GM23338 (cell line): ENCODE measurements at regions not wholly inside any gene's neighbourhood (a gene's known extent, or its start where the extent isn't known, plus 50 kb on each side); places are given as distances from the start of the nearest gene placed in this dataset.

ENCODE experiments used
- ATAC-seq: fragments of 200-7000 bp; cut with Tn5 transposase; 3 replicates; pipeline ENCODE4 v1.9.1; 2020
- DNase-seq: peaks from one replicate; pipeline ENCODE4 v3.0.0-alpha.2; 2015; ENCODE audit warnings: low spot score
- H2AFZ ChIP-seq: fragments of 200-600 bp; sonication (generic); 2 replicates; pipeline ENCODE4 v1.8.0; 2016; ENCODE audit warnings: antibody characterized with exemption, mild to moderate bottlenecking, moderate library complexity
- H3F3A ChIP-seq: fragments of 200-600 bp; sonication (generic); replicated peaks from 2 replicates; pipeline ENCODE4 v1.8.0; 2017; ENCODE audit warnings: antibody characterized with exemption, mixed run types, low read depth
- H3K27ac ChIP-seq: fragments of 200-600 bp; sonication (generic); 2 replicates; pipeline ENCODE4 v1.6.1; 2016; ENCODE audit warnings: low read depth
- H3K27me3 ChIP-seq: fragments of 200-600 bp; sonication (generic); 2 replicates; pipeline ENCODE4 v1.8.0; 2016; ENCODE audit warnings: mild to moderate bottlenecking, mixed run types, moderate library complexity; ENCODE audit not compliant: insufficient read depth
- H3K36me3 ChIP-seq: fragments of 200-600 bp; sonication (generic); 2 replicates; pipeline ENCODE4 v1.8.0; 2016; ENCODE audit warnings: mild to moderate bottlenecking; ENCODE audit not compliant: insufficient read depth
- H3K4me1 ChIP-seq: fragments of 200-600 bp; sonication (generic); 2 replicates; pipeline ENCODE4 v1.8.0; 2016; ENCODE audit warnings: mild to moderate bottlenecking, moderate library complexity; ENCODE audit not compliant: insufficient read depth
- H3K4me2 ChIP-seq: fragments of 200-600 bp; sonication (generic); 2 replicates; pipeline ENCODE4 v1.7.1; 2017; ENCODE audit warnings: mixed run types
- H3K4me3 ChIP-seq: fragments of 200-600 bp; sonication (generic); 2 replicates; pipeline ENCODE4 v1.6.1; 2016; ENCODE audit warnings: mixed run types
- H3K79me2 ChIP-seq: fragments of 200-600 bp; sonication (generic); replicated peaks from 2 replicates; pipeline ENCODE4 v1.8.0; 2017; ENCODE audit warnings: mild to moderate bottlenecking; ENCODE audit not compliant: insufficient read depth
- H3K9me2 ChIP-seq: fragments of 200-600 bp; sonication (generic); 2 replicates; pipeline ENCODE4 v1.8.0; 2017; ENCODE audit not compliant: insufficient read depth
- H4K20me1 ChIP-seq: fragments of 200-600 bp; sonication (generic); replicated peaks from 2 replicates; pipeline ENCODE4 v1.8.0; 2017; ENCODE audit warnings: mild to moderate bottlenecking; ENCODE audit not compliant: insufficient read depth
- H3K27ac Mint-ChIP-seq: 2 replicates; pipeline ENCODE4 v1.8.0; 2020; ENCODE audit warnings: inconsistent platforms, mild to moderate bottlenecking, moderate library complexity, mixed read lengths
- H3K27me3 Mint-ChIP-seq: 3 replicates; pipeline ENCODE4 v1.8.0; 2022; ENCODE audit warnings: low read depth, mild to moderate bottlenecking, moderate library complexity, mixed read lengths, inconsistent platforms; ENCODE audit not compliant: insufficient read depth, poor library complexity
- H3K36me3 Mint-ChIP-seq: 3 replicates; pipeline ENCODE4 v1.8.0; 2021; ENCODE audit warnings: low read depth, mild to moderate bottlenecking, inconsistent platforms, moderate library complexity, mixed read lengths
- H3K4me1 Mint-ChIP-seq: 3 replicates; pipeline ENCODE4 v1.8.0; 2020; ENCODE audit warnings: mild to moderate bottlenecking, inconsistent platforms, mixed read lengths
- H3K4me3 Mint-ChIP-seq: 3 replicates; pipeline ENCODE4 v1.8.0; 2021; ENCODE audit warnings: moderate library complexity, mild to moderate bottlenecking, inconsistent platforms, mixed read lengths
- H3K9me3 Mint-ChIP-seq: 3 replicates; pipeline ENCODE4 v1.8.0; 2020; ENCODE audit warnings: moderate library complexity, mild to moderate bottlenecking, inconsistent platforms, mixed read lengths
- CREB1 ChIP-seq: fragments of 250-450 bp; sonication (Bioruptor Pico); IDR thresholded peaks from 2 replicates; pipeline ENCODE4 v1.5.0; 2020; ENCODE audit warnings: low read depth, mild to moderate bottlenecking, moderate library complexity
- EZH2 ChIP-seq: fragments of 200-600 bp; sonication (generic); IDR thresholded peaks from one replicate; pipeline ENCODE4 v1.8.0; 2017; ENCODE audit warnings: antibody characterized with exemption, mild to moderate bottlenecking, low read depth; ENCODE audit not compliant: unreplicated experiment
- EZH2phosphoT487 ChIP-seq: fragments of 200-600 bp; sonication (generic); IDR thresholded peaks from one replicate; pipeline ENCODE4 v1.8.1; 2018; ENCODE audit warnings: antibody characterized with exemption; ENCODE audit not compliant: unreplicated experiment
- JUNB ChIP-seq: IDR thresholded peaks from one replicate; pipeline ENCODE4 v1.6.1; 2016; ENCODE audit warnings: antibody characterized with exemption; ENCODE audit not compliant: unreplicated experiment
- NANOG ChIP-seq: IDR thresholded peaks from 2 replicates; pipeline ENCODE4 v1.6.1; 2016; ENCODE audit warnings: antibody characterized with exemption, borderline replicate concordance
- POLR2AphosphoS5 ChIP-seq: IDR thresholded peaks from 2 replicates; pipeline ENCODE4 v1.6.1; 2016; ENCODE audit warnings: antibody characterized with exemption, low read depth
- STAT1 ChIP-seq: IDR thresholded peaks from one replicate; pipeline ENCODE4 v1.6.1; 2016; ENCODE audit warnings: antibody characterized with exemption; ENCODE audit not compliant: unreplicated experiment
- ZNF114 ChIP-seq: fragments of 250-450 bp; sonication (Bioruptor Pico); IDR thresholded peaks from 2 replicates; pipeline ENCODE4 v1.5.0; 2020; ENCODE audit warnings: mild to moderate bottlenecking, moderate library complexity
- ZNF331 ChIP-seq: fragments of 250-450 bp; sonication (Bioruptor Pico); IDR thresholded peaks from 2 replicates; pipeline ENCODE4 v1.5.0; 2020; ENCODE audit warnings: low read depth, mild to moderate bottlenecking, moderate library complexity
- TF ChIP-seq, protein P1 (sequence below): IDR thresholded peaks from one replicate; pipeline ENCODE4 v1.6.1; 2018; ENCODE audit warnings: antibody characterized with exemption; ENCODE audit not compliant: unreplicated experiment
- TF ChIP-seq, protein P2 (sequence below): fragments of 250-450 bp; sonication (Bioruptor Pico); IDR thresholded peaks from 2 replicates; pipeline ENCODE4 v1.5.0; 2020; ENCODE audit warnings: mild to moderate bottlenecking, moderate library complexity

DNA sequence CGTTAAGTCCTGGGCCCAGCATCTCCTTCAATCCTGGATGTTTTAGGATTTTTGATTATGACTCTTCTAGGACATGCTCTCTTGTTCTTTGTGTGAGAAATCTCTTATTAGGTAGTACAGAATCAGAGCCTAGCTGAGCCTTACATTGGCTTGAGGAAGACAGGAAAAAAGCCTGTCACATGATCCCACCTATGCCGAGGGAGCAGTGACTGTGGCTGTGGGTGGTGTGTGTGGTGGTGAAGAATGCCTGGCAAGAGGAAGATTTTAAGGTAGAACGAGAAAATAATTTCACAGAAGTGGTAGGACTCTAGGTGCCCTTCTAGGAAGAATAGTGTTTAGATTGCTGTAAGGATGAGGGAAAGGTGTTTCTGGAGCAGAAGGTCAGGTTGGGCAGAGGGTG, 449.5 kb upstream of the PROX1 start:
- Histone ChIP-seq H3K36me3 (no peaks in the 10 kb centered on the region), H3F3A (no peaks in the 10 kb centered on the region), H3K27ac (no peak overlapping the region), H2AFZ (no peak overlapping the region), H3K9me2 (0 out of 2 replicates have a peak, but pooled peaks cover 3% of the 10 kb centered on the region), H3K4me1 (no peaks in the 10 kb centered on the region), H3K79me2 (no peaks in the 10 kb centered on the region), H3K27me3 (no peaks in the 10 kb centered on the region), H3K4me2 (no peak overlapping the region), H3K4me3 (no peak overlapping the region), H4K20me1 (no peaks in the 10 kb centered on the region)
- Mint-ChIP-seq H3K9me3 (no peaks in the 10 kb centered on the region), H3K27ac (no peak overlapping the region), H3K36me3 (no peaks in the 10 kb centered on the region), H3K27me3 (no peaks in the 10 kb centered on the region), H3K4me3 (no peak overlapping the region), H3K4me1 (no peaks in the 10 kb centered on the region)
- DNase-seq (no peak), ATAC-seq (no peak)
- TF ChIP-seq ZNF331 (CRISPR knock-in tag): no peak
- TF ChIP-seq POLR2AphosphoS5: no peak
- no peak for TF ChIP-seq STAT1
- no peak for TF ChIP-seq CREB1 (CRISPR knock-in tag)
- TF ChIP-seq, protein P1, sequence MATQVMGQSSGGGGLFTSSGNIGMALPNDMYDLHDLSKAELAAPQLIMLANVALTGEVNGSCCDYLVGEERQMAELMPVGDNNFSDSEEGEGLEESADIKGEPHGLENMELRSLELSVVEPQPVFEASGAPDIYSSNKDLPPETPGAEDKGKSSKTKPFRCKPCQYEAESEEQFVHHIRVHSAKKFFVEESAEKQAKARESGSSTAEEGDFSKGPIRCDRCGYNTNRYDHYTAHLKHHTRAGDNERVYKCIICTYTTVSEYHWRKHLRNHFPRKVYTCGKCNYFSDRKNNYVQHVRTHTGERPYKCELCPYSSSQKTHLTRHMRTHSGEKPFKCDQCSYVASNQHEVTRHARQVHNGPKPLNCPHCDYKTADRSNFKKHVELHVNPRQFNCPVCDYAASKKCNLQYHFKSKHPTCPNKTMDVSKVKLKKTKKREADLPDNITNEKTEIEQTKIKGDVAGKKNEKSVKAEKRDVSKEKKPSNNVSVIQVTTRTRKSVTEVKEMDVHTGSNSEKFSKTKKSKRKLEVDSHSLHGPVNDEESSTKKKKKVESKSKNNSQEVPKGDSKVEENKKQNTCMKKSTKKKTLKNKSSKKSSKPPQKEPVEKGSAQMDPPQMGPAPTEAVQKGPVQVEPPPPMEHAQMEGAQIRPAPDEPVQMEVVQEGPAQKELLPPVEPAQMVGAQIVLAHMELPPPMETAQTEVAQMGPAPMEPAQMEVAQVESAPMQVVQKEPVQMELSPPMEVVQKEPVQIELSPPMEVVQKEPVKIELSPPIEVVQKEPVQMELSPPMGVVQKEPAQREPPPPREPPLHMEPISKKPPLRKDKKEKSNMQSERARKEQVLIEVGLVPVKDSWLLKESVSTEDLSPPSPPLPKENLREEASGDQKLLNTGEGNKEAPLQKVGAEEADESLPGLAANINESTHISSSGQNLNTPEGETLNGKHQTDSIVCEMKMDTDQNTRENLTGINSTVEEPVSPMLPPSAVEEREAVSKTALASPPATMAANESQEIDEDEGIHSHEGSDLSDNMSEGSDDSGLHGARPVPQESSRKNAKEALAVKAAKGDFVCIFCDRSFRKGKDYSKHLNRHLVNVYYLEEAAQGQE: no peak

DNA sequence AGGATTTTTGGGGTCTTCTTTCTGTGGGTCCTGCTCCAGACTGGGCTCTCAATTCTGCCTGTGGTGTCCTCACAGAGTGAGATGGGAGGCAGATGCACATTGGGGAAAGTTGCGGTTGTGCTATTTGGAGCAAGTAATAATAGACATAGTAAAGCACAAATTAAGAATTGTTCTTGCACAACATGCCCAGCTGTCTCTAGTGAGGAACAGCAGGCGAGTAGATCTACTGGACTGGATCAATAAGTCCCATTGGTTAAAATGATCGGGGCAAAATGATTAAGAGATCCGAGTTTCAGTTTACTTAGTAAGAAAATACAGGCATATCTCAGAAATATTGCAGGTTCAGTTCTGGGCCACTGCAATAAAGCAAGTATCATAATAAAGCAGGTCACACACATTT, 448.3 kb upstream of the PROX1 start:
- H3K9me3 Mint-ChIP-seq: no peaks in the 10 kb centered on the region
- no peak for ATAC-seq
- no peaks in the 10 kb centered on the region for H3K36me3 Mint-ChIP-seq
- DNase-seq: no peak
- no peaks in the 10 kb centered on the region; the same call in 2 of the 3 replicates for H3K4me1 Mint-ChIP-seq
- Histone ChIP-seq H3K79me2 (no peaks in the 10 kb centered on the region), H3K36me3 (no peaks in the 10 kb centered on the region), H3K4me1 (no peaks in the 10 kb centered on the region), H3K4me2 (no peak overlapping the region), H4K20me1 (no peaks in the 10 kb centered on the region), H3K4me3 (no peak overlapping the region), H3K27ac (no peak overlapping the region), H3F3A (no peaks in the 10 kb centered on the region), H3K9me2 (0 out of 2 replicates have a peak, but pooled peaks cover 3% of the 10 kb centered on the region), H3K27me3 (no peaks in the 10 kb centered on the region), H2AFZ (no peak overlapping the region)
- H3K4me3 Mint-ChIP-seq: no peak overlapping the region
- no peaks in the 10 kb centered on the region for H3K27me3 Mint-ChIP-seq
- no peak overlapping the region for H3K27ac Mint-ChIP-seq
- TF ChIP-seq EZH2: no peak
- TF ChIP-seq ZNF331 (CRISPR knock-in tag): no peak
- no peak for TF ChIP-seq NANOG
- no peak for TF ChIP-seq EZH2phosphoT487
- no peak for TF ChIP-seq JUNB
- no peak for TF ChIP-seq CREB1 (CRISPR knock-in tag)
- no peak for TF ChIP-seq STAT1
- TF ChIP-seq, protein P2, sequence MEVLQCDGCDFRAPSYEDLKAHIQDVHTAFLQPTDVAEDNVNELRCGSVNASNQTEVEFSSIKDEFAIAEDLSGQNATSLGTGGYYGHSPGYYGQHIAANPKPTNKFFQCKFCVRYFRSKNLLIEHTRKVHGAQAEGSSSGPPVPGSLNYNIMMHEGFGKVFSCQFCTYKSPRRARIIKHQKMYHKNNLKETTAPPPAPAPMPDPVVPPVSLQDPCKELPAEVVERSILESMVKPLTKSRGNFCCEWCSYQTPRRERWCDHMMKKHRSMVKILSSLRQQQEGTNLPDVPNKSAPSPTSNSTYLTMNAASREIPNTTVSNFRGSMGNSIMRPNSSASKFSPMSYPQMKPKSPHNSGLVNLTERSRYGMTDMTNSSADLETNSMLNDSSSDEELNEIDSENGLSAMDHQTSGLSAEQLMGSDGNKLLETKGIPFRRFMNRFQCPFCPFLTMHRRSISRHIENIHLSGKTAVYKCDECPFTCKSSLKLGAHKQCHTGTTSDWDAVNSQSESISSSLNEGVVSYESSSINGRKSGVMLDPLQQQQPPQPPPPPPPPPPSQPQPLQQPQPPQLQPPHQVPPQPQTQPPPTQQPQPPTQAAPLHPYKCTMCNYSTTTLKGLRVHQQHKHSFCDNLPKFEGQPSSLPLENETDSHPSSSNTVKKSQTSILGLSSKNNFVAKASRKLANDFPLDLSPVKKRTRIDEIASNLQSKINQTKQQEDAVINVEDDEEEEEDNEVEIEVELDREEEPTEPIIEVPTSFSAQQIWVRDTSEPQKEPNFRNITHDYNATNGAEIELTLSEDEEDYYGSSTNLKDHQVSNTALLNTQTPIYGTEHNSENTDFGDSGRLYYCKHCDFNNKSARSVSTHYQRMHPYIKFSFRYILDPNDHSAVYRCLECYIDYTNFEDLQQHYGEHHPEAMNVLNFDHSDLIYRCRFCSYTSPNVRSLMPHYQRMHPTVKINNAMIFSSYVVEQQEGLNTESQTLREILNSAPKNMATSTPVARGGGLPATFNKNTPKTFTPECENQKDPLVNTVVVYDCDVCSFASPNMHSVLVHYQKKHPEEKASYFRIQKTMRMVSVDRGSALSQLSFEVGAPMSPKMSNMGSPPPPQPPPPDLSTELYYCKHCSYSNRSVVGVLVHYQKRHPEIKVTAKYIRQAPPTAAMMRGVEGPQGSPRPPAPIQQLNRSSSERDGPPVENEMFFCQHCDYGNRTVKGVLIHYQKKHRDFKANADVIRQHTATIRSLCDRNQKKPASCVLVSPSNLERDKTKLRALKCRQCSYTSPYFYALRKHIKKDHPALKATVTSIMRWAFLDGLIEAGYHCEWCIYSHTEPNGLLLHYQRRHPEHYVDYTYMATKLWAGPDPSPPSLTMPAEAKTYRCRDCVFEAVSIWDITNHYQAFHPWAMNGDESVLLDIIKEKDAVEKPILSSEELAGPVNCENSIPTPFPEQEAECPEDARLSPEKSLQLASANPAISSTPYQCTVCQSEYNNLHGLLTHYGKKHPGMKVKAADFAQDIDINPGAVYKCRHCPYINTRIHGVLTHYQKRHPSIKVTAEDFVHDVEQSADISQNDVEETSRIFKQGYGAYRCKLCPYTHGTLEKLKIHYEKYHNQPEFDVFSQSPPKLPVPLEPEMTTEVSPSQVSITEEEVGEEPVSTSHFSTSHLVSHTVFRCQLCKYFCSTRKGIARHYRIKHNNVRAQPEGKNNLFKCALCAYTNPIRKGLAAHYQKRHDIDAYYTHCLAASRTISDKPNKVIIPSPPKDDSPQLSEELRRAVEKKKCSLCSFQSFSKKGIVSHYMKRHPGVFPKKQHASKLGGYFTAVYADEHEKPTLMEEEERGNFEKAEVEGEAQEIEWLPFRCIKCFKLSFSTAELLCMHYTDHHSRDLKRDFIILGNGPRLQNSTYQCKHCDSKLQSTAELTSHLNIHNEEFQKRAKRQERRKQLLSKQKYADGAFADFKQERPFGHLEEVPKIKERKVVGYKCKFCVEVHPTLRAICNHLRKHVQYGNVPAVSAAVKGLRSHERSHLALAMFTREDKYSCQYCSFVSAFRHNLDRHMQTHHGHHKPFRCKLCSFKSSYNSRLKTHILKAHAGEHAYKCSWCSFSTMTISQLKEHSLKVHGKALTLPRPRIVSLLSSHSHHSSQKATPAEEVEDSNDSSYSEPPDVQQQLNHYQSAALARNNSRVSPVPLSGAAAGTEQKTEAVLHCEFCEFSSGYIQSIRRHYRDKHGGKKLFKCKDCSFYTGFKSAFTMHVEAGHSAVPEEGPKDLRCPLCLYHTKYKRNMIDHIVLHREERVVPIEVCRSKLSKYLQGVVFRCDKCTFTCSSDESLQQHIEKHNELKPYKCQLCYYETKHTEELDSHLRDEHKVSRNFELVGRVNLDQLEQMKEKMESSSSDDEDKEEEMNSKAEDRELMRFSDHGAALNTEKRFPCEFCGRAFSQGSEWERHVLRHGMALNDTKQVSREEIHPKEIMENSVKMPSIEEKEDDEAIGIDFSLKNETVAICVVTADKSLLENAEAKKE (CRISPR knock-in tag): no peak
- no peak for TF ChIP-seq POLR2AphosphoS5
- no peak for TF ChIP-seq ZNF114
